ENCODE measurements at regions not wholly inside any gene's neighbourhood (a gene's known extent, or its start where the extent isn't known, plus 50 kb on each side); places are given as distances from the start of the nearest gene placed in this dataset.
"Not testable (repeated sequence)": the region's sequence is repeated elsewhere in the genome, so short reads cannot be mapped to it uniquely, and the experiment has no call there.

GRCh38 chr5:42870882-42871418 lies 59.3 kb upstream of the SELENOP start:
- no peak for DNase-seq (ENCODE audit: low read depth in 4 of 4, low spot score in 3 of 4)

DNA sequence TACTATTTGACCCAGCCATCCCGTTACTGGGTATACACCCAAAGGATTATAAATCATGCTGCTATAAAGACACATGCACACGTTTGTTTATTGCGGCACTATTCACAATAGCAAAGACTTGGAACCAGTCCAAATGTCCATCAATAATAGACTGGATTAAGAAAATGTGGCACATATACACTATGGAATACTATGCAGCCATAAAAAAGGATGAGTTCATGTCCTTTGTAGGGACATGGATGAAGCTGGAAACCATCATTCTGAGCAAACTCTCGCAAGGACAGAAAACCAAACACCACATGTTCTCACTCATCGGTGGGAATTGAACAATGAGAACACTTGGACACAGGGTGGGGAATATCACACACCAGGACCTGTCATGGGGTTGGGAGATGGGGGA lies 56.7 kb upstream of the SELENOP start:
- not testable (repeated sequence) for DNase-seq (ENCODE audit: low read depth in 4 of 4, low spot score in 3 of 4)

- DNase-seq (ENCODE audit: low read depth in 4 of 4, low spot score in 3 of 4): not testable (repeated sequence)
Observed at GRCh38 chr5:42864749-42865148, 53.1 kb upstream of the SELENOP start.

Data from left renal pelvis (tissue), 4 donors.